ENCODE measurements at regions not wholly inside any gene's neighbourhood (a gene's known extent, or its start where the extent isn't known, plus 50 kb on each side); places are given as distances from the start of the nearest gene placed in this dataset.

- no peak for DNase-seq
Measured at GRCh38 chr15:47496343-47497185, 220.7 kb upstream of the SEMA6D start.

GRCh38 chr15:47500842-47501241 is 216.5 kb upstream of the SEMA6D start:
- DNase-seq, result no peak

GRCh38 chr15:47502041-47502440 is 215.3 kb upstream of the SEMA6D start:
- DNase-seq, result no peak

GRCh38 chr15:47503876-47504275 is 213.4 kb upstream of the SEMA6D start:
- DNase-seq, result no peak

GRCh38 chr15:47504624-47505256 is 212.6 kb upstream of the SEMA6D start:
- peak; percentile 38 for DNase-seq

GRCh38 chr15:47505712-47506328 is 211.5 kb upstream of the SEMA6D start:
- DNase-seq, result no peak

- DNase-seq, result no peak
Measured at GRCh38 chr15:47506329-47507100, 210.8 kb upstream of the SEMA6D start.

- no peak for DNase-seq
Measured at GRCh38 chr15:47507221-47507985, 209.9 kb upstream of the SEMA6D start.

- DNase-seq, result no peak
Measured at GRCh38 chr15:47511261-47511660, 206.0 kb upstream of the SEMA6D start.

GRCh38 chr15:47513471-47513870 is 203.8 kb upstream of the SEMA6D start:
- DNase-seq, result no peak

- DNase-seq, result no peak
Measured at GRCh38 chr15:47514200-47514652, 203.1 kb upstream of the SEMA6D start.

GRCh38 chr15:47516558-47516957 is 200.7 kb upstream of the SEMA6D start:
- DNase-seq, result no peak

GRCh38 chr15:47516972-47517371 is 200.3 kb upstream of the SEMA6D start:
- no peak for DNase-seq

- no peak for DNase-seq
Measured at GRCh38 chr15:47517737-47518136, 199.6 kb upstream of the SEMA6D start.

GRCh38 chr15:47523681-47524475 is 193.4 kb upstream of the SEMA6D start:
- peak; percentile 70 for DNase-seq

- no peak for DNase-seq
Measured at GRCh38 chr15:47529241-47529640, 188.1 kb upstream of the SEMA6D start.

GRCh38 chr15:47534673-47535072 is 182.6 kb upstream of the SEMA6D start:
- DNase-seq, result no peak

- DNase-seq, result no peak
Measured at GRCh38 chr15:47541562-47541961, 175.7 kb upstream of the SEMA6D start.

GRCh38 chr15:47542312-47542989 is 174.9 kb upstream of the SEMA6D start:
- DNase-seq, result no peak

- DNase-seq, result no peak
Measured at GRCh38 chr15:47548231-47548630, 169.1 kb upstream of the SEMA6D start.

GRCh38 chr15:47548986-47549385 is 168.3 kb upstream of the SEMA6D start:
- no peak for DNase-seq
